Fibroblast of lung (primary cell): ENCODE measurements at regions not wholly inside any gene's neighbourhood (a gene's known extent, or its start where the extent isn't known, plus 50 kb on each side); places are given as distances from the start of the nearest gene placed in this dataset.

Source experiments
- CTCF ChIP-seq, 2 donors: IDR thresholded peaks in 1 of 2; conservative IDR thresholded peaks in 1 of 2; 1 replicate in 1 of 2; 2 replicates in 1 of 2; pipeline ENCODE4 v1.5.1; 2011 to 2012; ENCODE audit warnings: low read length in 2 of 2, control low read depth in 1 of 2, inconsistent platforms in 1 of 2, low read depth in 1 of 2, mild to moderate bottlenecking in 1 of 2
- EZH2 ChIP-seq: IDR thresholded peaks from 2 replicates; pipeline ENCODE4 v1.5.1; 2012; ENCODE audit warnings: low read length, control low read depth, mild to moderate bottlenecking; ENCODE audit errors: missing control alignments

GRCh38 chr22:25447686-25448434 is 116.6 kb upstream of the GRK3 start:
- TF ChIP-seq EZH2 = no peak
- TF ChIP-seq CTCF (conservative IDR thresholded peaks at IDR 0.05 in 1 of 2, IDR thresholded peaks at IDR 0.05 in 1 of 2; ENCODE audit: low read depth in 1 of 2, low read length in 2 of 2) = peak; percentile 84 to 94
